HCT116 (cell line): ENCODE measurements at regions not wholly inside any gene's neighbourhood (a gene's known extent, or its start where the extent isn't known, plus 50 kb on each side); places are given as distances from the start of the nearest gene placed in this dataset.

Experiments used
- ATAC-seq: fragments of 200-7000 bp; cut with Tn5 transposase; 2 replicates; pipeline ENCODE4 v1.9.1; 2020; ENCODE audit warnings: mild to moderate bottlenecking, moderate library complexity
- BruUV-seq: library from RNA; stranded (reverse); fragments of 400-500 nt; replicated peaks from 2 replicates; lab custom pipeline; 2021; lab: Mats Ljungman, UMichigan
- CTCF ChIA-PET: fragments of 300-600 bp; sonication (Branson Sonifier 250); formaldehyde crosslinking; loops from one replicate; lab custom pipeline; 2021; ENCODE audit warnings: antibody characterized with exemption; lab: Charles Lee
- POLR2A ChIA-PET: fragments of 300-600, 350-600 bp; sonication (Branson Sonifier 250); formaldehyde crosslinking; loops from one replicate; lab custom pipeline; 2021; ENCODE audit warnings: antibody characterized with exemption; lab: Charles Lee
- RAD21 ChIA-PET, 2 experiments: fragments of 300-600 bp; sonication (Branson Sonifier 250); formaldehyde crosslinking; loops; one replicate each; lab custom pipeline; 2023; ENCODE audit warnings: low total read pairs in 2 of 2; ENCODE audit not compliant: uncharacterized antibody in 2 of 2, unreplicated experiment in 2 of 2, low non-redundant PET in 1 of 2; lab: Charles Lee
- DNase-seq: peaks from one replicate; pipeline ENCODE4 v3.0.0-alpha.2; 2010; ENCODE audit warnings: low read depth, low spot score
- H2AFZ ChIP-seq: fragments of 200-600 bp; shearing (Covaris generic), sonication (generic); 2 replicates; pipeline ENCODE4 v1.6.1; 2017; ENCODE audit warnings: low read depth, mixed run types, mixed read lengths, antibody characterized with exemption, low read length; ENCODE audit not compliant: poor library complexity, severe bottlenecking
- H3K27ac ChIP-seq: 2 replicates; pipeline ENCODE4 v1.5.1; 2012; ENCODE audit warnings: low read depth, low read length
- H3K27me3 ChIP-seq: fragments of 200-600 bp; sonication (generic); 2 replicates; pipeline ENCODE4 v1.6.1; 2016; ENCODE audit warnings: mixed run types, low read length, mixed read lengths; ENCODE audit not compliant: insufficient read depth
- H3K36me3 ChIP-seq, 2 experiments: fragments of 200-500 bp in 1 of 2; fragments of 200-600 bp in 1 of 2; sonication (Bioruptor generic) in 1 of 2; sonication (generic) in 1 of 2; 2 replicates each; pipeline versions ENCODE4 v1.5.1 to v1.6.1; 2014 to 2016; ENCODE audit warnings: low read length in 2 of 2, inconsistent platforms in 1 of 2, mixed read lengths in 1 of 2, mixed run types in 1 of 2; ENCODE audit not compliant: insufficient read depth in 2 of 2, control insufficient read depth in 1 of 2
- H3K4me1 ChIP-seq, 2 experiments: fragments of 200-600 bp in 1 of 2; sonication (generic) in 1 of 2; 2 replicates each; pipeline versions ENCODE4 v1.5.1 to v1.6.1; 2012 to 2017; ENCODE audit warnings: low read length in 2 of 2, inconsistent platforms in 1 of 2, mild to moderate bottlenecking in 1 of 2, mixed read lengths in 1 of 2, mixed run types in 1 of 2, moderate library complexity in 1 of 2; ENCODE audit not compliant: insufficient read depth in 2 of 2, control insufficient read depth in 1 of 2
- H3K4me2 ChIP-seq: fragments of 200-600 bp; sonication (generic); 2 replicates; pipeline ENCODE4 v1.6.1; 2017; ENCODE audit warnings: mixed run types, low read length, mixed read lengths
- H3K4me3 ChIP-seq, 2 experiments: fragments of 200-600 bp in 1 of 2; sonication (generic) in 1 of 2; replicated peaks in 1 of 2; 2 replicates each; pipeline ENCODE4 v1.5.1; 2011 to 2016; ENCODE audit warnings: low read length in 2 of 2, control low read depth in 1 of 2, low read depth in 1 of 2, mild to moderate bottlenecking in 1 of 2, mixed read lengths in 1 of 2, mixed run types in 1 of 2
- H3K79me2 ChIP-seq: fragments of 200-600 bp; sonication (generic); 2 replicates; pipeline ENCODE4 v1.6.1; 2017; ENCODE audit warnings: mild to moderate bottlenecking, mixed run types, low read length, moderate library complexity, mixed read lengths; ENCODE audit not compliant: insufficient read depth
- H3K9ac ChIP-seq: fragments of 200-600 bp; sonication (generic); 2 replicates; pipeline ENCODE4 v1.6.1; 2016; ENCODE audit warnings: low read length, mixed read lengths
- H3K9me2 ChIP-seq: fragments of 200-600 bp; sonication (generic), shearing (Covaris generic); 2 replicates; pipeline ENCODE4 v1.6.1; 2017; ENCODE audit warnings: mixed run types, mild to moderate bottlenecking, moderate library complexity; ENCODE audit not compliant: insufficient read depth
- H3K9me3 ChIP-seq, 2 experiments: fragments of 200-500 bp in 1 of 2; fragments of 200-600 bp in 1 of 2; sonication (Bioruptor generic) in 1 of 2; sonication (generic) in 1 of 2; 2 replicates each; pipeline ENCODE4 v1.6.1; 2014 to 2017; ENCODE audit warnings: low read length in 2 of 2, mixed read lengths in 2 of 2, inconsistent platforms in 1 of 2, low read depth in 1 of 2, mild to moderate bottlenecking in 1 of 2, mixed run types in 1 of 2, moderate library complexity in 1 of 2; ENCODE audit not compliant: control insufficient read depth in 1 of 2, insufficient read depth in 1 of 2
- H4K20me1 ChIP-seq: fragments of 200-600 bp; sonication (generic), shearing (Covaris generic); 2 replicates; pipeline ENCODE4 v1.6.1; 2017; ENCODE audit warnings: mixed run types, mild to moderate bottlenecking, moderate library complexity; ENCODE audit not compliant: insufficient read depth
- CTCF ChIP-seq, 3 experiments: fragments of 200-600 bp in 1 of 3; sonication (generic) in 1 of 3; IDR thresholded peaks in 2 of 3; conservative IDR thresholded peaks in 1 of 3; 2 replicates each; pipeline ENCODE4 v1.5.1; 2012 to 2017; ENCODE audit warnings: low read depth in 2 of 3, low read length in 2 of 3, antibody characterized with exemption in 1 of 3, borderline replicate concordance in 1 of 3, control low read depth in 1 of 3, mild to moderate bottlenecking in 1 of 3, mixed read lengths in 1 of 3, mixed run types in 1 of 3, moderate library complexity in 1 of 3; ENCODE audit not compliant: insufficient read depth in 1 of 3
- EGR1 ChIP-seq: IDR thresholded peaks from 2 replicates; pipeline ENCODE4 v1.6.1; 2012; ENCODE audit warnings: low read depth
- ELF1 ChIP-seq: IDR thresholded peaks from 2 replicates; pipeline ENCODE4 v1.6.1; 2012; ENCODE audit warnings: low read depth, borderline replicate concordance
- JUND ChIP-seq: IDR thresholded peaks from 2 replicates; pipeline ENCODE4 v1.6.1; 2012
- SRF ChIP-seq: IDR thresholded peaks from 2 replicates; pipeline ENCODE4 v1.6.1; 2012; ENCODE audit warnings: low read depth
- YY1 ChIP-seq: IDR thresholded peaks from 2 replicates; pipeline ENCODE4 v1.6.1; 2011; ENCODE audit warnings: low read length, low read depth, moderate library complexity, mild to moderate bottlenecking; ENCODE audit not compliant: insufficient replicate concordance; ENCODE audit errors: extremely low read depth
- ZBTB33 ChIP-seq: IDR thresholded peaks from 2 replicates; pipeline ENCODE4 v1.6.1; 2011; ENCODE audit warnings: mild to moderate bottlenecking, low read length, moderate library complexity; ENCODE audit not compliant: insufficient replicate concordance; ENCODE audit errors: extremely low read depth
- ZFX ChIP-seq: fragments of 450-650 bp; IDR thresholded peaks from 2 replicates; pipeline ENCODE4 v1.6.1; 2017
- ZNF274 ChIP-seq: fragments of 200-500 bp; sonication (Bioruptor generic); IDR thresholded peaks from 2 replicates; pipeline ENCODE4 v1.6.1; 2014; ENCODE audit warnings: mild to moderate bottlenecking, low read depth, low read length, inconsistent platforms
- intact Hi-C: fragments of 100-400 bp; cut with micrococcal nuclease; formaldehyde crosslinking; loops from 2 replicates; pipeline ENCODE4 v1.10.0; 2022

- Histone ChIP-seq H4K20me1 (no peaks in the 10 kb centered on the region), H3K9ac (no peak overlapping the region), H3K4me3 (no peak overlapping the region), H3K27ac (no peak overlapping the region), H3K36me3 (no peaks in the 10 kb centered on the region), H3K4me1 (peaks cover 0 to 7% of the 10 kb centered on the region in 2 experiments; a peak in 2 of 4 replicates), H3K9me2 (no peaks in the 10 kb centered on the region), H3K79me2 (no peaks in the 10 kb centered on the region), H3K27me3 (no peaks in the 10 kb centered on the region), H3K9me3 (no peaks in the 10 kb centered on the region), H2AFZ (no peak overlapping the region), H3K4me2 (no peak overlapping the region)
- CTCF ChIA-PET, result no interaction called here
- POLR2A ChIA-PET, result no interaction called here
- intact Hi-C loops, result no loop called here
- BruUV-seq, result no TSS peak
- RAD21 ChIA-PET, result no interaction called here
- TF ChIP-seq CTCF (IDR thresholded peaks at IDR 0.05 in 2 of 3, conservative IDR thresholded peaks at IDR 0.05 in 1 of 3; ENCODE audit: borderline replicate concordance in 1 of 3, insufficient read depth in 1 of 3, low read depth in 2 of 3, low read length in 2 of 3), result no peak
- no peak for TF ChIP-seq JUND
- no peak for TF ChIP-seq SRF
- TF ChIP-seq YY1, result no peak
- no peak for TF ChIP-seq ZFX
- no peak for TF ChIP-seq ZBTB33
- TF ChIP-seq EGR1, result no peak
- TF ChIP-seq ZNF274, result no peak
- TF ChIP-seq ELF1, result no peak
- DNase-seq (no peak), ATAC-seq (no peak)
These were observed 192.6 kb upstream of the SERP2 start for GRCh38 chr13:44180876-44181536.
